ENCODE measurements at regions not wholly inside any gene's neighbourhood (a gene's known extent, or its start where the extent isn't known, plus 50 kb on each side); places are given as distances from the start of the nearest gene placed in this dataset.
A peak's percentile ranks its signal among the peaks of the same experiment; 100 is the strongest.

DNA sequence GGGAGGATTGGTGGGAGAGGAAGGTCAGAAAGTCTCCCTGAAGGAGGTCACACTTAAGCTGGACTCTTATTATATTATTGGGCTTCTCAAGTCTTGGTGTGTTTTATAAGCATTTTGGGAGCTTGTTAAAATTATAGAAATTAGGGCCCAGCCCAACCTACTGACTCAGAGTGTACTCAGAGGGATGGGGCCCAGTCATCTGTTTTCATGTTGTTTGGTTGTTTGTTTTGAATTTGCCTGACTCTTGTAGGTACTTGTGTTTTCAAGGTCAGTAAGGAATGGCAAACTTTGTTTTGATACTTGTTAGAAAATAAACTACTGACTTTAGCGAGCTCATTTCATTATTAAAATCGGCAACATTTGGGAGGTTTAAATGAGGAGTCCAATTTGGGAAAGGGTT lies 152.0 kb downstream of the INSIG2 start:
- no peak for DNase-seq

DNA sequence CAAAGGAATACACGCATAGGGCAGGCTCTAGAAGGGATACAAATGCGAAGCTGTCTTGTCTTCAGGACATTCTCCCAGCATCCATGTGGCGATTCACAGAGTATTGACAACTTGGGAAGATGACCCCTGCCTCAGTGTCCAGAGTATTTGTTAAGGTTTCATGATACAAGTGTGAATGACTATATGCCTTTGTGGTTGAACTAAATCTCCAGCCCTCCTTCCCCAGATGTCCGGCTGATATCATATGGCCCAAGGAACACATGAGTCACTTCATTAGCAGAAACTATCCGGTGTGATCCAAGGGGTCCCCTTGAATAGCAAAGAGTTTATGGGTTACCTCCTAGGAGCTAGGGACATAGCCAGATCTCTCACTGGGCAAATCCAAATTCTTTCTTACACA lies 151.0 kb downstream of the INSIG2 start:
- DNase-seq, result no peak

DNA sequence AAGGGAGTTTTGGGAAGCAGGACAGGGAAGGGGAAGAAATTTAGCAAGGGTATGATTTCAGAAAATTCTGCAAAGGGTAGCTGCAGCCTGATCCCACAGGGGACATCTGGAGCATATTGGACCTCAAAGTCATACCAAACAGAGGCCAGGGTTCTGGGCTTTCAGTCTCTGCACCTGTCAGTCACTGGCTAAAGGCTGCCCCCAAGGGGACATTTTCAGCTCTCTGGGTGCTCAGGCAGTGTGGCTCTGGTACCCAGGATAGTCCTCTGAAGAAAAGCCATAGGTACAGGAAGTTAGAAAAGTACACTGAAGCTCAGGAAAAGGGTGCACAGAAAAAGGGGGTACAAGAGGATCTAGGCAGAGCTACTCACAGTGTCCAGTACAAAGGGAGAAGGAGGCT lies 149.2 kb downstream of the INSIG2 start:
- DNase-seq, result no peak

GRCh38 chr2:118232796-118233195 lies 144.5 kb downstream of the INSIG2 start:
- no peak for DNase-seq

- DNase-seq, result no peak
These were observed 144.1 kb downstream of the INSIG2 start for GRCh38 chr2:118232391-118232790.

- no peak for DNase-seq
These were observed 143.5 kb downstream of the INSIG2 start for GRCh38 chr2:118231759-118232158.

DNA sequence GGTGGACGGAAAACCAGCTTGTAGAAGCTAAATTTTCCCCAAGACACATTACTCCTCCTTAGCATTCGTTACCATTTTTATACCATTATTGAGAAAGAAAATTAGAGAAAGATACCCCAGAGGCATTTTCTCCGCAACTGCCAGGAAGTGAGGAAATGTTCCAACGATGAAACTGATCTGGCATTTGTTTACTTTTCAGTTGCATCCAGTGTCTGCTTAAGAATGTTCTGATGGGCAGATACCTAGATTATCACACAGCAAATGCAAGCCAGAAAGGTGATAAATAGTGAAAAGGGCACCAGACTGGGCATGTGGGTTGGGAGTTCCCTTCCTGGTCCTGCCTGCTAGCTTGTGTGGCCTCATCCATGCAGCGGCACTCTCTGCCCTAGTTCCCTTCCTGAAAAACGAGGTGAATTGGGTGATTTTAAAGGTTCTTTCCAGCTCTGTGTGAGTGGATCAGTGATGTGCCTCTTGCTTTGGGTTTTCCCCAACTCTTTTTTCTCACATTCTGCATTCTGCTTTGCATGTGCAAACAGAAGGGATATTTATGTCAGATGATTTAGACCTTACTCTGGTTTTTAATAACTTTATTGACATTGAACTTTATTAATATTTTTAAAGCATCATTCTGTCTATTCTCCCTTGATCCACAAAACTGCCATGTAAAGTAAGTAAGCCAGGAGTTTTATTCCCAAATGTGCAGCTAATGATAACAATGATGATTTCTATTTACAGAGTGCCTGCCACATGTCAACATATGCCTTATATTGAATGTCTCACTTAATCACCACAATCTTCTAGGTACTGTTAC lies 139.6 kb downstream of the INSIG2 start:
- no peak for DNase-seq

- no peak for DNase-seq
These were observed 137.4 kb downstream of the INSIG2 start for GRCh38 chr2:118225666-118226065.

- peak; percentile 7 for DNase-seq
These were observed 136.6 kb downstream of the INSIG2 start for GRCh38 chr2:118224895-118225311.

DNA sequence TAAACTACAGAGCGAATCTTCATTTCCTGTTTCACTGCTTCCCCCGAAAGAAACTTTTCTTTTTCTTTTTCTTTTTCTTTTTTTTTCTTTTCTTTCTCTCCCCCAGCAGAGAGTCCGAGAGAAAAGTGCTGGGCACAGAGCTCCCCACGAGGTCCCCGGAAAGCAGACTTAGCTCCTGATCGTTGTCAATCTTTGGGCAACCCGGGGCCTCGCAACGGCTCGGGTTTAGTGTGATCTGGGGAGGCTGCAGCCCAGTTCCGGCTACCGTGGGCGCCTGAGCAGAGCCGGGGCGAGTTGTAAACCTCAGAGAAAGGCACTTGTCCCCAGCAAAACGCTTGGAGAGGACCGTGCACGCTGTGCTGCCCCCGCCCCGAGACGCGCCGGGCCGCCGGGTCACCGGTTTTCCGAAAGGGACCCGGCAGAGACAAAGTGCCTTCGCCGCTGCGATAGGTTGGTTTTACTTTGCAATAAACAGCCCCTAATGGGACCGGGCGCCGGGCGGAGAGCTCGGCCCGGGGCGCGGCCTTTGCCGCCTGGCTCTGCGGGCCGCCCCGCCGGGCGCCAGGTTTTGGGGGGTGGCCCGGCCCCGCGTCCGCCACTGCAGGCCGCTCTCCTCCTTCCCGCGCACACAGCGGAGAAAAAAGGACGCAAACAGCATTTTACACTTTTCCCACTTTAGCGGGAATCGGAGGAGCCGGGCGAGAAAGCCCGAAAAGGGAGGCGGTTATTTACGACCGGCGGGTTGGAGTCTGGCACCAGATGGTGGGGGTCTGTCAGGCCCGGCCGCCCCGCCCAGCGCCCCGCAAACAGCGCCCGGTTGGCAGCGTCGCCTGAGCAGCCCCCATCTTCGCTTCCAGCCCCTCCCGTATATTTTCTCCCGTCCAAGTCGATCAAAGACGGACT lies 136.0 kb downstream of the INSIG2 start:
- peak; percentile 39 for DNase-seq

- DNase-seq, result no peak
These were observed 135.3 kb downstream of the INSIG2 start for GRCh38 chr2:118223511-118223991.

DNA sequence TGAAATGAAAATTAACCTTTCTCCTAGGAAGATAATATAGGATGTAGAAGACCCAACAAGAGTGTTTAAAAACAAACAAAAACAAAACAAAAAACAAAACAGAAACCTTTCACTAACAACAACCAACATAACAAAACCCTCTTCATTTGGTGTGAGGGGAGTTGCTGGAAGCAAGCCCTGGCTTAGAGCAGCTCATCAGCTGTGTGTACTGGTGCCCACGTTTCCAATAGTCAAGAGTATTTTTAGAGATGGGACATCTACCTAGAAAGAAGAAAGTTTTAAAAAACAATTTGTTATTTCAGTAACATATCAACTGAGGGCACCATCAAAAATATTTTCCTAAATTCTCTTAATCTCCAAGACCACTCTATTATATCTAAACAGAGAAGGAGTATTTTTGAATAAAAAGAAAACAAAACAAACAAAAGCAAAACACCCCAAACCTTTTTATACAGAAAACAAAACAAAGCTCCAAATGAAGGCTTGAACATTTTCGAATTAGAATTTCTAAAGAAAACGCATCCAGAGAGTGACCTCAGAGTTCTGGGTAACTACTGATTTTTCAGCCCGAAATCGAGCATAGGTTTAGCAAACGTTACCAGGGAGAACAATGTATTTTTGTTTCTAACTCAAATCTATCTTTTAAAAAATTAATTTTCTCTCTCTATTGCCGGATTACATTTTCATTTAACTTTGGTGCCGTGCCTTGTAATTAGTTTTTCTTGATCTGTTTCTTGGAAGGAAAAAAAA lies 134.6 kb downstream of the INSIG2 start:
- DNase-seq, result peak; percentile 20

DNA sequence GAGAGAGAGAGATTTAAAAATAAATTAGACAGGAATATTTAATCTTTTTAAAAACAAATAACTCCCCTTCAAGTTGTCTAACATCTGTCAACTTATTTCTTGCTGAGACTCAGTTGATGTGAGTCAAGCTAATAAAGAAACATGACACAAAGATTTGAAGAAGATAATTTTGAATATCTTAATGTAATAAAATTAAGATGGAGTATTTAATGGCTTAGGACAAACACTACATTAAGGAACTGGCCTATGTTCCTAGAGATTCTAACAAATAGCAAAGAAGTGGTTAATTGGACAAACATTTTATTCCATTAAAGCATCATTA lies 134.0 kb downstream of the INSIG2 start:
- no peak for DNase-seq

GRCh38 chr2:118221536-118222272 lies 133.4 kb downstream of the INSIG2 start:
- DNase-seq, result peak; percentile 87

- no peak for DNase-seq
These were observed 131.3 kb downstream of the INSIG2 start for GRCh38 chr2:118219611-118220010.

GRCh38 chr2:118216224-118216623 lies 128.0 kb downstream of the INSIG2 start:
- no peak for DNase-seq

DNA sequence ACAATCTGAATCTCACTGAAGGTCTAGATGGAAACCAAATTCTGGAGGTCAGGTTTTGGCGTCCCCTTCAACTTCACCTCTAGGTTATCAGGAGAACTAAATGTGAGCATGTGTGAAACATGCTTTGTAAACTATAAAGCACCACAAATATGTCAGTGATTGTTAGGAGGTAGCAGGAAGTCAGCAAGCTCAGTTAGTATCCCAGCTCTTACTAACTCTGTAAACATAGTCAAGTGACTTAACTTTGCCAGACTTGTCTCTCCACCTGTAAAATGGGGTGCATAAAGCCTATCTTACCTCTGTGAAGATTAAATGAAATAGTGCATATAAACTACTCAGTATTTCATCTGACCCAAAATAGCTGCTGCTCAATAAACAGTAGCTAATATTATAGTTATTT lies 121.5 kb downstream of the INSIG2 start:
- DNase-seq, result no peak

- DNase-seq, result no peak
These were observed 119.6 kb downstream of the INSIG2 start for GRCh38 chr2:118207889-118208288.

GRCh38 chr2:118202707-118203303 lies 114.5 kb downstream of the INSIG2 start:
- DNase-seq, result peak; percentile 52

GRCh38 chr2:118198268-118198667 lies 110.0 kb downstream of the INSIG2 start:
- DNase-seq, result no peak
